ENCODE measurements at regions not wholly inside any gene's neighbourhood (a gene's known extent, or its start where the extent isn't known, plus 50 kb on each side); places are given as distances from the start of the nearest gene placed in this dataset.
"Not testable (repeated sequence)": the region's sequence is repeated elsewhere in the genome, so short reads cannot be mapped to it uniquely, and the experiment has no call there.

- no peak for DNase-seq
Measured at GRCh38 chr18:56488739-56489138, 149.7 kb downstream of the TXNL1 start.

GRCh38 chr18:56487801-56488200, 150.6 kb downstream of the TXNL1 start:
- no peak for DNase-seq

- DNase-seq = no peak
Measured at GRCh38 chr18:56483386-56483785, 155.0 kb downstream of the TXNL1 start.

- not testable (repeated sequence) for DNase-seq
Measured at GRCh38 chr18:56482813-56483212, 155.6 kb downstream of the TXNL1 start.

GRCh38 chr18:56481751-56482150, 156.6 kb downstream of the TXNL1 start:
- DNase-seq = peak; percentile 18

- no peak for DNase-seq
Measured at GRCh38 chr18:56479841-56480240, 158.6 kb downstream of the TXNL1 start.

- DNase-seq = no peak
Measured at GRCh38 chr18:56475250-56475649, 163.1 kb downstream of the TXNL1 start.

GRCh38 chr18:56473400-56474024, 164.9 kb downstream of the TXNL1 start:
- DNase-seq = no peak

GRCh38 chr18:56470406-56471351, 167.7 kb downstream of the TXNL1 start:
- peak; percentile 17 for DNase-seq

- DNase-seq = no peak
Measured at GRCh38 chr18:56469582-56469981, 168.8 kb downstream of the TXNL1 start.

GRCh38 chr18:56468396-56468795, 170.0 kb downstream of the TXNL1 start:
- no peak for DNase-seq

- no peak for DNase-seq
Measured at GRCh38 chr18:56462276-56462675, 176.1 kb downstream of the TXNL1 start.

GRCh38 chr18:56461151-56461550, 177.2 kb downstream of the TXNL1 start:
- no peak for DNase-seq

- DNase-seq = no peak
Measured at GRCh38 chr18:56460581-56460980, 177.8 kb downstream of the TXNL1 start.

GRCh38 chr18:56458770-56459712, 179.4 kb downstream of the TXNL1 start:
- peak; percentile 32 for DNase-seq

GRCh38 chr18:56455874-56456273, 182.5 kb downstream of the TXNL1 start:
- DNase-seq = no peak

GRCh38 chr18:56455141-56455540, 183.3 kb downstream of the TXNL1 start:
- DNase-seq = no peak

- DNase-seq = no peak
Measured at GRCh38 chr18:56453631-56454030, 184.8 kb downstream of the TXNL1 start.

GRCh38 chr18:56451188-56451587, 187.2 kb downstream of the TXNL1 start:
- DNase-seq = no peak

GRCh38 chr18:56448751-56449150, 189.6 kb downstream of the TXNL1 start:
- peak; percentile 58 for DNase-seq

GRCh38 chr18:56445422-56445821, 193.0 kb downstream of the TXNL1 start:
- DNase-seq = no peak

- DNase-seq = no peak
Measured at GRCh38 chr18:56444201-56444600, 194.2 kb downstream of the TXNL1 start.
